ENCODE measurements at regions not wholly inside any gene's neighbourhood (a gene's known extent, or its start where the extent isn't known, plus 50 kb on each side); places are given as distances from the start of the nearest gene placed in this dataset.
"Not testable (repeated sequence)": the region's sequence is repeated elsewhere in the genome, so short reads cannot be mapped to it uniquely, and the experiment has no call there.

DNA sequence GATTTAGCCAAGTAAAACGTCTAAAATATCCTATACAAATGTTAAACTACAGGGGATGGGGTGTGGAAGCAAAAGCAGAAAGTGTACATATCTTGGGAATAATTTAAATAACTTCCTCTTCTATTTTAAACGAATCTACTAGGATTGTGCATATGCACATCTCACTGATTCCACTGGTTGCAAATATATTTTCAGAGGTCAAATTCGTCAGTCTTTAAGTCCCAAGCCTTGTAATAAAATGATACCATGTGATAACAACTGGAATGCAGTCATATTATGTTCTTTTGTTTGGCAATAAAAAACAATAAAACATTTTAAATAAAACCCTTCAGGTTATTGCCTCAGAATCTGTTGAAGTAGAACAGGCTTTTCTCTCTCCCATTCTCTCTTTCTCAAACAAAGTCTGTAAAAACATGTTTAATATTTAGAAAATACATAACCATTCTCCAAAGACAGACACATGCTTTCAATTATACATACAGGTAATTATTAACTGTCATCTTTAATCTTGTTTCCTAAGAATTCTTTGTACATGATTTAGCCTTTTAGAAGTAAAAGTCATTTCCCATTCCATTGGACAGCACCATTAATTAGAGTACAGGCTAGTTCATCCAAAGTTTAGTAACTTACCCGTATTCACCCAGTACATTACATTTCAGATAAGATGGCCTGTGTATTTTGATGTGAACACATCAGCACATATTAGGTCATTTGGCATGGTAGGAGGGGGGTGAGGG is 421.1 kb downstream of the PCDH7 start:
- ChIA-PET POLR2A (no interaction called here), CTCF (no interaction called here)

DNA sequence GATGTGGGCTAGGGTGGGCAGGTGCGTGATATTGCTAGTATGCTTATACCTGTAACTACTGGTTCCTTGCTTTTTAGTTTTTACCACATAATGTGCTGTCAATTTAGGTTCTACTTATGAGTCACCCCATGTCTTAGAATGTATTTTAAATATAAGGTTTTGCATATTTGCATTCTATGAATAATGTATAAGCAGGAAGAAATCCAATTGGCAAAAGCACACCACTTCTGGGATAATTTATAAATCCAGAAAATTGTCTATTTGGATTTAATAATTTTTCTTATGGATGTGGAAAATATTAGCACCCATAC is 421.6 kb downstream of the PCDH7 start:
- POLR2A ChIA-PET: no interaction called here
- CTCF ChIA-PET: no interaction called here

DNA sequence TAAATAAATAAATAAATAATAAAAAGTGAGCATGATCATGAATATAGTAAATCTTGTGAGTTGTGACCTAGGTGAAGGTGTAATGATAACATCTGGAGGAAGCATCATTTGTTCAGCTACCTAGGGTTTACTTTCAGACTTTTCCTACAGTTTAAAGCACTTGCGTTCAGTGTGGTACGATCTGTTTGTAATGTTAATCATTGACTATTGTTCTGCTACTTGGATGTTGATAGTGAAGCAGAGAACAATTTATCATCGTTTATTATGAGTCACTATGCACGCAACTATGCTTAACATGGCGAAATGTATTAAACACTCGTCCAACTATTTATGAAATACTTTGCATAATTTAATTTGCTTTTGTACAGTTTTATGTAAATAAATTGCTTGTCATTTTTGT is 426.2 kb downstream of the PCDH7 start:
- CTCF ChIA-PET: no interaction called here

DNA sequence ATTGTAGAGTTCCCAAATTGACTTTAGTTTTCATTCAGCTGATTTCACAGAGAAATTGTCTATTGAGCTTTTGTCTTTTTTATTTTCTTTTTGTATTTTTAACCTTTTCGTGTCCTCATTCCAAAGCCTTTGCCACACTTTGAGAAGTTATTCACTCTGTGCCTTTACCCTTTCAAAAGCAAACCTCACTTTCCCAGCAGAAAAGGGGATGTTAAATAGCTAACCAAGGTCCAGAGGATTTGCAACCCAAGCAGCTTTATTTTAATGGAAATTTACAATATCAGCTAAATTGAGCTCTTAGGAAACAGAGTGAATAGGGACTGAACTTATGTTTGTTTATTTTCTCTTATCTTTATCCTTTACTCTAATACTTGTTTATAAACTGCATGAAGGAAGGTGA is 428.8 kb downstream of the PCDH7 start:
- ChIA-PET CTCF (no interaction called here), POLR2A (no interaction called here)

More for the DNA sequence above, 426.2 kb downstream of the PCDH7 start:
- POLR2A ChIA-PET: no interaction called here

DNA sequence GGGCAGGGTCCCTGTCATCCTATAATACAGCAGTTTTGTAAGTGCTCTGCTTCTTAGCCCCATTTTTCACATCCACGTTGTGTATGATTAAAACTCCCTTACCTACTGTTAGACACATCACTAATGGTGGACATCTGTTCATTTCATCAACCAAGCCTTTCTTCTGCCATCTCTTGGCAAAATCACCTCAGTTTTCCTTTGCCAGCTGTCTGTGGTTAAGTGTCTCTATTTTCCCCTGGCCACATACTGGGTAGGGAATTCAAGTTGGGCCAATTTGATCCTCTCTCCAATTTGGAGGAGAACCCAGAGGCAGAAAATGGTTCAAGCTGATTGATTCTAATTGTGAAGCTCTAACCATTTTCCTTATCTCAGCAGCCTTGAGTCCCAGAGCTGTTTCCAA is 436.1 kb downstream of the PCDH7 start:
- CTCF ChIA-PET: no interaction called here
- POLR2A ChIA-PET: no interaction called here

DNA sequence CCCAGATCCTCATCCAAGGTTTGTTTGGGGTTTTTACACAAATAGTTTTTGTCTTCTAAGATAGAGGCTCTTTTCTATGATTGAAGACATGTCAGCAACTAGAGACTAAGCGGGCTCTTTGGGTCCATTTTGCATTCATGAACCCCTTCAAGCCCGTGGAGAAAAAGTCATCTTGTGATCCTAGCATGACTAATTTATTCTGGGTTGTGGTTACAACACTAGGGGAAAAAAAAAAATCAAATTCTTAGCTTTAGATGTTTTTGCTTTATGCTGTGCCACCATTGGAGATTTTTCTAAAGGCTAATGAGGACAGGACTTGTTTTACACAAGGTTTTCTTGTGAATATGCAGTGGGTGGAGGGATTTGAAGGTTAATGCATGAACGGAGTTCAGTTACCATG is 440.0 kb downstream of the PCDH7 start:
- ChIA-PET CTCF (no interaction called here), POLR2A (no interaction called here)

DNA sequence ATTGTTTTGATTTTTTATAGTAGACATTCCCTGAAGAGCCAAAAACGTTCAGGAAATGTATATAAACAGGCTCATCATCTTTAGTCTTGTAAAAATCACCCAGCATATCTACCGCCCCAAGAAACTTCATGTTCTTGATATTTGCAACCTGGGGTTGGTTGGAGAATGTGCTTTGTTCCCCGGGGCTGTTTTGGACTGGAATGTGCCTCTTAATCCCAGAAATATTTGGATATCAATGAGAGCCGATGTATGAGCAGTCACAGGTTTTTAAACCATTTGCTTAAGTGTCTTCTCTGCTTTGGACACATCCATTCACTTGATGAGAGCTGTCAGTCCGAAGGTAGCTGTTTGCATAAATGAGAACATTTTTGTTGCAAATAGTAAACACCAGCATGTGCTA is 449.7 kb downstream of the PCDH7 start:
- ChIA-PET POLR2A (no interaction called here), CTCF (no interaction called here)

DNA sequence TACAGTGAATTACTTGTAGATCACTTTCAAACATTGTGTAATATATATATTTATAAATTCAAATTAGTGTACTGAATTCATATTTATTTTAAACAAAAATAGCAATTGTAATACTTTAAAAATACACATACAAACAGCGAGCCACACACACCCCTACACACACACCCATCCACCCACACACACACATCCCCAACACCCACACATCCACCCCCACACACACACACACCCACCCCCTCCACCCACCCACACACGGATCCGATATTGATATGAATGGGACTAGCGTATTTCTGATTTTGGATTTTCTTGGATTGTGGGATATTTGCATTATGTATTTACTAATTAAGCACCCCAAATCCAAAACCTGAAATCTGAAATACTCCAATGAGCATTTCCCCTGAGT is 451.2 kb downstream of the PCDH7 start:
- ChIA-PET CTCF (no interaction called here), POLR2A (no interaction called here)

DNA sequence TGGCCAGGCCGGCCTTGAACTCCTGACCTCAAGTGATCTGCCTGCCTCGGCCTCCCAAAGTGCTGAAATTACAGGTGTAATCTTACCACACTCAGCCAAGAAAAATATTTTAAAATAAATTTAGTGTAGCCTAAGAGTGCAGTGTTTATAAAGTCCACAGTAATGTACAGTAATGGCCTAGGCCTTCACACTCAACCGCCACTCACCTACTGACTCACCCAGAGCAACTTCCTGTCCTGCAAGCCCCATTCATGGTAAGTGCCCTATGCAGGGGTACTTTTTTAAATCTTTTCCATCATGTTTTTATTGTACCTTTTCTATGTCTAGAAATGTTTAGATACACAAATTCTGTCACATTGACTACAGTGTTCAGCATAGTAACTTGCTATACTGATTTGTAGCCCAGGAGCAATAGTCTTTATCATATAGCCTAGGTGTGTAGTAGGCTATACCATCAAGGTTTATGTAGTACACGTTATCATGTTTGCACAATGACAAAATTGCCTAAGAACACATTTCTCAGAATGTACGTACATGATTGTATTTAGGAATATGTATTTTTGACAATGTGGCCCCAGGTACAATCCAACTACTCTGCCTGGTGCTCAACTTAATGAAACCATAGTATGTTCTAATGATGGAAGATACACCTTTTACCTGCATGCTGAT is 455.2 kb downstream of the PCDH7 start:
- CTCF ChIA-PET: interaction anchor here (0.6 kb wide), 1 partner anchor 149 kb away, joined by 3 read pairs; no protein-coding TSS in a partner anchor

DNA sequence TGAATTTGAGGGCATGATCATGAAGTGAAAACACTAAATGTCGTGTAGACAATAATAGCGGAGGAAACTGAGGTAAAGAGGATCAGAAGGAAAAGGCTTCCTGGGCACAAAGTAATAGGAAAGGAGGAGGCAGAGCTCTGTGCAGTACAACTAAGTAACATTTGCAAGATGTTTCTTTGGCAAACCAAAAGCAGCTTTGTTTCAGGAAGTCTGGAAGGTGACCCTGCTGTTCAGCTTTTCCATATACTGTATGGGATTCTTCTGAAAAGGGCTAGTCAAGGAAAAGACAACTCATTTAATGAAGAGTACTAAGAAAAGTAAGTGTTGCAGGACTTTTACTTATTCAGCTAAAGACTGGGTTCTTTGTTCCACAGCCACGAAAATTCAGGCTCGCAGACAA is 463.1 kb downstream of the PCDH7 start:
- ChIA-PET CTCF (no interaction called here), POLR2A (no interaction called here)

More for the DNA sequence above, 455.2 kb downstream of the PCDH7 start:
- POLR2A ChIA-PET: no interaction called here

DNA sequence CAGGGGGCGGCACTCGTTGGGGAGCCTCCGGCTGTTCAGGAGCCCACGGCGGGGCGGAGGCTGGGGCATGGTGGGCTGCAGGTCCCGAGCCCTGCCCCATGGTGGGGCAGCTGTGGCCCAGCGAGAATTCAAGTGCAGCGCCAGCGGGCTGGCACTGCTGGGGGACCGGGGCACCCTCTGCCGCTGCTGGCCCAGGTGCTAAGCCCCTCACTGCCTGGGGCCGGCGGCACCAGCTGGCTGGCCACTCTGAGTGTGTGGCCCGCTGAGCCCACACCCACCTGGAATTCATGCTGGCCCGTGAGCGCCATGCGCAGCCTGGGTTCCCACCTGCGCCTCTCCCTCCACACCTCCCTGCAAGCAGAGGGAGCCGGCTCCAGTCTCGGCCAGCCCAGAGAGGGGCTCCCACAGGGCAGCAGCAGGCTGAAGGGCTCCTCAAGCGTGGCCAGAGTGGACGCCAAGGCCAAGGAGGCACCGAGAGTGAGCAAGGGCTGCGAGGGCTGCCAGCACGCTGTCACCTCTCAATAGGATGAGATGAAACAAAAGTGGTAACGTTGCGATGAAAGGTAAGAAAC is 464.9 kb downstream of the PCDH7 start:
- ChIA-PET POLR2A (no interaction called here), CTCF (no interaction called here)

DNA sequence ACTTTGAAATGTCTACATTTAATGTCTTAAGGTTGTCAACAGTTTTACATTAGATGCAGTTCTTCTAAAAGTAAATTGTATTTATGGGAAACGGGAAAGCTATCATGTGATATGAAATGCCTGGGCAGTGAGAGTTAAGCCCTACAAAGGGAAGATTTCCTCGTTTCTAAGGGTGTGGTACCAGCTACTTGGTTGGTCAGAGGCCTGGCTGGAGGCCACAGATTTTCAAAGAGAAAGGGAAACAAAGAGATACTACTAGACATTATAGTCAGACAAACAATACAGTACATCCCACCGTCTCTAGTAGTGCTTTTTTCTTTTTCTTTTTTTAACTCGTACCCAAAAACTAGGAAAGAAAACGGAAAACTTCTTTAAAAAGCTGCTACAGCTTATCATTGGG is 467.8 kb downstream of the PCDH7 start:
- POLR2A ChIA-PET: no interaction called here
- CTCF ChIA-PET: no interaction called here

DNA sequence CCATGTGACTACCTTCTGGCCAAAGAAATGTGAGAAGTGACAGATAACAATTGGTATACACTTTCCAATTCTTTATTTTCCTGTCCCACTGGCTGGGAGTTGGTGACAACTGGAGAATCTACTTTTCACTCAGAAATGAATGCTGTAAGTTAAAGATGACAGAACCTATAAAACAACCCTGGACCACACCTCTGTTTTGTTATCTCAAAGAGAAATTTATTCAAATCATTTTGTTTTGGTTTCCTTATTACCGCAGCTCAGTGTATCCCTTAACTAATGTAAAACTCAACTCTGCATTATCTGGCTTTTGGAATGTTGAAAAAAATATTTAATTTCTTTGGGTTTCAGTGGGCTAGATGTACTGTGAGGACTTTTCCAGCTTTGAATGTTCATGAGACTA is 469.8 kb downstream of the PCDH7 start:
- CTCF ChIA-PET: no interaction called here
- POLR2A ChIA-PET: no interaction called here

DNA sequence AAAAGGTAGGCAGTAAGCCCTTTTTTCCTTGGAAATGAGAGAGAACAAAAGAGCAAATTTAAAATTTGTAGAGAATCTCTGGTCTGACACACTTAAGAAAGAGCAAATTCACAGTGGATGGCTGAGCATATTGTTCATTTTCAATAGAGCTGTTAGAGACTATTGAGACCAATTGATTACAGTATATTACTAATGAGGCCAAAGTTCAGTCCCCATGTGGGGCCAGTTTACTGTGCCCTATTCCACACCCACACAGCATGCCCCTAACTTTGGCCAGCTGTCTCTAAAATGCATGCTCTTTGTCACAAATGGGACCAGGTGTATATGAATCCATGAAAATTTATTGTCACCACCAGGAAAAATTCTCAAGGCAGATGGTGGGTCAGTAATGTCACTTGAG is 470.5 kb downstream of the PCDH7 start:
- POLR2A ChIA-PET: no interaction called here

DNA sequence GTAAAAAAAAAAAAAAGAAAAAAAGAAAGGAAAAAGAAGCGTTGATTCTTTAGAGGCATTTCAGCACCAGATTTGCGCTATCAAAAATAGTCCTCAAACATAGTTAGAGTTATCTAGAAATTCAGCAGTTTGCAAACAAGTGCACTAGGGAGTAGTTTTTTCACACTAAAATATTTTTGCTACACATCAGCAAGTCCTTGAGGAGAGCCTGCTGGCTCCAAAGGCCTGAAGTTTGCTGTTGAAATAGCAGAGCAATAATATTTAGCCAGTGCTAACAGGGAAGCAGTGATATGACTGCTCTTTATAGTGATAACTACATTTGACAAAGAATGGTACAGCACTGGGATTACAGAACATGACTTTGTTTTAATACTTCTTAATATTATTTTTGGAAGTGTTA is 472.2 kb downstream of the PCDH7 start:
- POLR2A ChIA-PET: no interaction called here
- CTCF ChIA-PET: no interaction called here

More for the DNA sequence above, 470.5 kb downstream of the PCDH7 start:
- CTCF ChIA-PET: no interaction called here

DNA sequence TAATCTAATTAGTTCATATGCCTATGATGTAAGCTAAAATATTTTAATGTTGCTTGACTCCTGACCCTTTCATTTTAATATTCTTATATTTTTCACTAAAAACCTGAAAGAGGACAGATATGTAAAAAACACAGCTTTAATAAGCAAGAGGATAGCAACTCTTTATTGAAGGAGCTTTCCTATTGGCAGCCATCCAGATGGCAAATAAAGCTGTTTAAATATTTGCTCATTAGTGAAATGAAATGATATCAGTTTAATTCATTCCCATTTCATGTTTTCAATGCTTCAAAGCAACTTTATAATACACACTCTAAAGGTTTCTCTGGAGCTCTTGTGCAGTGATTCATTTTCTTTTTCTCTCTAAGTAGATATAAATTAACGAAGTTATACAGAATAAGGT is 473.4 kb downstream of the PCDH7 start:
- CTCF ChIA-PET: no interaction called here
- POLR2A ChIA-PET: no interaction called here

DNA sequence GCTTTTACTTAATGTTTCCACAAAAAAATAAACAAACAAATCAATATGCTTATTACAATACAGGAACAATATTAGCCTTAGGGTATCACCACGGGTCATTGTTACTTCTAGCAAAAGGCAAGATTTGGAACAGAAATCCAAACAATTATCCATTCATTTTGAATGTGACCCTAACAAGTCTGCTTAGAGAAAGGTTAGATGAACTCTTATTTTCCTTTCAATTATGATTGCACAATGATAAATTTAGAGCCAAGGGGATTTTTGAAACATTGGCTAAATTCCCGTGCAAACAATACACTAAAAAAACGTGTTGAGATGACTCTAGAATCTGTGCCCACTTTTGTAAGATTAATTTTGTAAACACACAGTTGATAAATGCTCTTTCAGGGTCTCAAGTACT is 474.7 kb downstream of the PCDH7 start:
- POLR2A ChIA-PET: no interaction called here
- CTCF ChIA-PET: no interaction called here

DNA sequence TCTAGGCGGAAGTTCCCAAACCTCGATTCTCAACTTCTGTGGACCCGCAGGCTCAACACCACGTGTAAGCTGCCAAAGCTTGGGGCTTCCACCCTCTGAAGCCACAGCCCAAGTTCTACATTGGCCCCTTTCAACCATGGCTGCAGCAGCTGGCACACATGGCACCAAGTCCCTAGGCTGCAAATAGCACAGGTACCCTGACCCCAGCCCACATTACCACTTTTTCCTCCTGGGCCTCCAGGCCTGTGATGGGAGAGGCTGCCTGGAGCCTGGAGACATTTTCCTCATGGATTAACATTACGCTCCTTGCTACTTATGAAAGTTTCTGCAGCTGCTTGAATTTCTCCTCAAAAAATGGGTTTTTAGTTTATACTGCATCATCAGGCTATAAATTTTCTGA is 479.5 kb downstream of the PCDH7 start:
- ChIA-PET CTCF (no interaction called here), POLR2A (no interaction called here)

DNA sequence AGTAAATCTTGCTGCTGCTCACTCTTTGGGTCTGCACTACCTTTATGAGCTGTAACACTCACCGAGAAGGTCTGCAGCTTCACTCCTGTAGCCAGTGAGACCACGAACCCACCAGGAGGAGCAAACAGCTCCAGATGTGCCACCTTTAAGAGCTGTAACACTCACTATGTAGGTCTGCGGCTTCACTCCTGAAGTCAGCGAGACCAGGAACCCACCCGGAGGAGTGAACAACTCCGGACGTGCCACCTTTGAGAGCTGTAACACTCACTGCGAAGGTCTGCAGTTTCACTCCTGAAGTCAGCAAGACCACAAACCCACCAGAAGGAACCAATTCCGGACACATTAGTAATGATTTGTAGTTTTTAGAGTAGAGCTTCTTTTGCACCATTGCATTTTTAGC is 481.9 kb downstream of the PCDH7 start:
- POLR2A ChIA-PET, CTCF ChIA-PET: not testable (repeated sequence)

DNA sequence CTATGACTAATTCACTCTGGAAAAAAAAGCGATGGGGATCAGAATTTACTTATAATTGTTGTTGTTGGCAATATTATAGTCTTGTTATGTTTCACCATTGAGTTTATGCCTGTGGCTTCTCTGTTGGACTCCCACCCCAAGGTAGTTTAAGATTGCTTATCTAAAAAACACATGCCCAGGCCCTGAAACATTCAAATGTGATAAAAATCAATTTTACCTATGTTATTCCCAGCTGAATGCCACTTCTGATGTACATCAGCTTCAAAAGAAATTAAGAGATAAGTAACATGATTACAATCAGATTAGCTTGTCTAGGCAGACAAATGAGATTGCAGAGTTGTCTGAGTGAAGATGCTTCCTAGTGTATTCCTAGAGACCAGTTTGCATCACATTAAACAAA is 484.7 kb downstream of the PCDH7 start:
- ChIA-PET CTCF (interaction anchor here (0.6 kb wide), 1 partner anchor 254 kb away, joined by 3 read pairs; no protein-coding TSS in a partner anchor), POLR2A (no interaction called here)

DNA sequence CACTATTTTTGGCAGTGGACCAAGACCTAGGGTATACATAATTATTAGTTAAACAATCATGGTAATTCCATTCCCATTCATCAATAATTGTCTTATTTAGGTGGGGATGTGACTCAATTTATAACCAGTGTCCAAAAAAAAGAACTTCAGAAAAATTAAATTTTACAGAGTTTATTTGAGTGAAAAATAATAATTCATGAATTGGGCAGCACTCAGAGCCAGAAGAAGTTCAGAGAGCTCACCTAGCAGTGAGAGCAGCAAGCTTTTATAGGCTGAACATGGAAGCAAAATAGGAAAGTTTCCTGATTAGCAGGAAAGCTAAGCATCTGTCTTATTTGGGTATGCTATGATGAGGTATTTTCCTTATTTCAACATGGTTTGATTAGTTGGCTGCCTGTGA is 500.8 kb downstream of the PCDH7 start:
- ChIA-PET CTCF (no interaction called here), POLR2A (no interaction called here)

DNA sequence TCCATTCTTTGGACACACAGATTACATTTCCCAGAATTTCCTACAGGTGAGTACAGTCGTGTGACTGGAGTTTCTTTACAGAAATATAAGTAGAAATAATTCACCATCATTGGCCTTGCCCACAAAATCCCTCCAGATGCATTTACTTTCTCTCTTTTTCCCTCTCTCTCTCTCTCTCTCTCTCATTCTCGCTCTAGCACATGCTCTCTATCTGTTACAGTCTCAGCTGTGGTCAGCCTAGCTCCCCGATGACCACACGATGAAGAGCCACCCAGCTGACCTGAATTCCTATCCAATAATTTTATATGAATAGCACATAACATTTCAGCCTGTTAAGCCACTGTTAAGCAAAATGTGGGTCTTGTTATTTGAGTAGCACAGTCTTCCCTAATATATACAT is 507.9 kb downstream of the PCDH7 start:
- CTCF ChIA-PET: no interaction called here
- POLR2A ChIA-PET: no interaction called here

Measured in activated CD8-positive, alpha-beta memory T cell treated with anti-CD3 and anti-CD28 coated beads for 36 hours (primary cell).